Smooth muscle cell (in vitro differentiated cells): ENCODE measurements at regions not wholly inside any gene's neighbourhood (a gene's known extent, or its start where the extent isn't known, plus 50 kb on each side); places are given as distances from the start of the nearest gene placed in this dataset.

Experiments used
- DNase-seq: peaks from one replicate; lab custom pipeline; 2025; ENCODE audit not compliant: unreplicated experiment; lab: John Stamatoyannopoulos, UW
- H2AFZ ChIP-seq: fragments of 200-600 bp; sonication (generic); 2 replicates; pipeline ENCODE4 v1.6.0; 2016; ENCODE audit warnings: antibody characterized with exemption, low read depth, mild to moderate bottlenecking
- H3F3A ChIP-seq: fragments of 200-600 bp; sonication (generic); 2 replicates; pipeline ENCODE4 v1.6.0; 2017; ENCODE audit warnings: antibody characterized with exemption, low read depth
- H3K27ac ChIP-seq: fragments of 200-600 bp; sonication (generic); 2 replicates; pipeline ENCODE4 v1.5.1; 2016; ENCODE audit warnings: low read depth, mild to moderate bottlenecking
- H3K27me3 ChIP-seq: fragments of 200-600 bp; sonication (generic); 2 replicates; pipeline ENCODE4 v1.6.1; 2016; ENCODE audit warnings: low read depth, mild to moderate bottlenecking
- H3K36me3 ChIP-seq: fragments of 200-600 bp; sonication (generic); 2 replicates; pipeline ENCODE4 v1.5.1; 2016; ENCODE audit warnings: low read depth
- H3K4me1 ChIP-seq: fragments of 200-600 bp; sonication (generic); 2 replicates; pipeline ENCODE4 v1.5.1; 2016; ENCODE audit warnings: low read depth
- H3K4me2 ChIP-seq: fragments of 200-600 bp; sonication (generic); 2 replicates; pipeline ENCODE4 v1.6.0; 2016; ENCODE audit warnings: mild to moderate bottlenecking
- H3K4me3 ChIP-seq: fragments of 200-600 bp; sonication (generic); 2 replicates; pipeline ENCODE4 v1.5.1; 2016; ENCODE audit warnings: mild to moderate bottlenecking
- H3K79me2 ChIP-seq: fragments of 200-600 bp; sonication (generic); 2 replicates; pipeline ENCODE4 v1.6.0; 2016; ENCODE audit warnings: low read depth, mild to moderate bottlenecking
- H3K9ac ChIP-seq: fragments of 200-600 bp; sonication (generic); 2 replicates; pipeline ENCODE4 v1.6.0; 2016; ENCODE audit warnings: low read depth
- H3K9me3 ChIP-seq: fragments of 200-600 bp; sonication (generic); replicated peaks from 2 replicates; pipeline ENCODE4 v1.5.1; 2016; ENCODE audit warnings: low read depth
- H4K20me1 ChIP-seq: fragments of 200-600 bp; sonication (generic); 2 replicates; pipeline ENCODE4 v1.6.0; 2016; ENCODE audit warnings: low read depth
- WGBS: methylation state at CpG from one replicate; pipeline ENCODE4 v1.1.7; 2016; ENCODE audit warnings: low lambda C conversion rate; 5-methylcytosine and 5-hydroxymethylcytosine counted together
- TF ChIP-seq, protein P1 (sequence below): fragments of 200-600 bp; sonication (generic); IDR thresholded peaks from 2 replicates; pipeline ENCODE4 v1.5.1; 2017; ENCODE audit warnings: borderline replicate concordance, mild to moderate bottlenecking, antibody characterized with exemption; ENCODE audit not compliant: insufficient read depth, poor library complexity, severe bottlenecking

DNA sequence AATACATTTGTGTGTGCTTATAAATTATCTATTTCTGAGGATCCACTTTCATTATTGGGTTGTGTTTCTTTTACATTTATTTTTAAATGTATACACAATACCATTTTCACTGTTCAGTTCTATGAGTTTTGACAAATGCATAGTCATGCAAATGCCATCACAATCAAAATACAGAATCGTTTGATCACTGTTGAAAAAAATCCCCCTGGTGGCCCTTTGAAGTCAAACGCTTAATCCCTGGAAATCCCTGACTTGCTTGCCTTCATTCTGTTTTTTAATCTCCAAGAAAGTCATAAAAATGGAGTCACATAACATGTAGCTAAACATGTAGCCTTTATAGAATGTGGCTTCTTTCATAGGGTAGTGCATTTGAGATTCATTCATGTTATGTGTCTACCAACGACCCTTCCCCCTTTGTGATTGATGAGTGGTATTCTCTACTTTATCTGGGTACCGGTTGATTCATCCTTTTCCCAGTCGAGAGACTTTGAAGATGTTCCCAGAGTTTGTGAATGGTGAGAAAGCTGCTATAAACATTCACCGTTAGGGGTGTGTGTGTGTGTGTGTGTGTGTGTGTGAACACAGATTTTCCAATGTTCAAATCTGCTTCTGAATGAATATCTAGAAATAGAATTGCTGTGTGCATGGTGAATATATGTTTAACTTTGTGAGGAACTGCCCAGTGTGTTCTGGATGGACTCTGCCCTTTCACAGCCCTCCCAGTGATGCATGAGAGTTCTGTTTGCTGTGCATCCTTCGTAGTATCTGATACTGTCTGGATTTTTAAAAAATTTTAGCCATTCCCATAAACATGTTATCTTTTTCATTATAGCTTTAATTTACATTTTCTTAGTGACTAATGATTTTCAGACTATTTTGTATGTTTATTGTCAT, 173.6 kb downstream of the GALR1 start:
- Histone ChIP-seq H3K9ac (no peak overlapping the region), H3K4me1 (peaks cover 11% of the 10 kb centered on the region), H3K9me3 (no peaks in the 10 kb centered on the region), H4K20me1 (no peaks in the 10 kb centered on the region), H3K27me3 (no peaks in the 10 kb centered on the region), H3K79me2 (no peaks in the 10 kb centered on the region), H3F3A (no peaks in the 10 kb centered on the region), H3K27ac (no peak overlapping the region), H3K36me3 (no peaks in the 10 kb centered on the region), H2AFZ (peak overlapping the region; percentile 39), H3K4me2 (peak overlapping the region; percentile 82), H3K4me3 (peak overlapping the region; percentile 58)
- no peak for DNase-seq
- TF ChIP-seq, protein P1, sequence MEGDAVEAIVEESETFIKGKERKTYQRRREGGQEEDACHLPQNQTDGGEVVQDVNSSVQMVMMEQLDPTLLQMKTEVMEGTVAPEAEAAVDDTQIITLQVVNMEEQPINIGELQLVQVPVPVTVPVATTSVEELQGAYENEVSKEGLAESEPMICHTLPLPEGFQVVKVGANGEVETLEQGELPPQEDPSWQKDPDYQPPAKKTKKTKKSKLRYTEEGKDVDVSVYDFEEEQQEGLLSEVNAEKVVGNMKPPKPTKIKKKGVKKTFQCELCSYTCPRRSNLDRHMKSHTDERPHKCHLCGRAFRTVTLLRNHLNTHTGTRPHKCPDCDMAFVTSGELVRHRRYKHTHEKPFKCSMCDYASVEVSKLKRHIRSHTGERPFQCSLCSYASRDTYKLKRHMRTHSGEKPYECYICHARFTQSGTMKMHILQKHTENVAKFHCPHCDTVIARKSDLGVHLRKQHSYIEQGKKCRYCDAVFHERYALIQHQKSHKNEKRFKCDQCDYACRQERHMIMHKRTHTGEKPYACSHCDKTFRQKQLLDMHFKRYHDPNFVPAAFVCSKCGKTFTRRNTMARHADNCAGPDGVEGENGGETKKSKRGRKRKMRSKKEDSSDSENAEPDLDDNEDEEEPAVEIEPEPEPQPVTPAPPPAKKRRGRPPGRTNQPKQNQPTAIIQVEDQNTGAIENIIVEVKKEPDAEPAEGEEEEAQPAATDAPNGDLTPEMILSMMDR: peak; percentile 16
- WGBS: 34% methylated on average over 7 of the region's 7 CpGs

DNA sequence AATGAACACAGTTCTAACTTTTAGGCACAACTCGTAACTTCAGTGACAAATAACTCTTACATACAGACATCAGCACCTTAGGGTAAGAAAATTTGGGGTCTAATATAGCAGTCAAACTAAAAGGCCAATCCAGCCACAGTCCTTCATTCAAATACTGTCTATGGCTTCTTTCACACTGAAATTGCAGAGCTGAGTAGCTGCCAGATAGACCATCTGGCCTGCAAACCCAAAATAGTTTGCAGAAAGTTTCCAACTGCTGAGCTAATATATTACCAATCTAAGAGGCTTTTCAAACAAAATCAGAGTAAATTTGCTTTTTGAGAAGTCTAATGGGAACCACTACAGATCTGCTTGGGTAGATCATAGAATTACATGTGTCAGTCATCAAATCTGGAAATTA, 183.4 kb downstream of the GALR1 start:
- Histone ChIP-seq H3K9me3 (no peaks in the 10 kb centered on the region), H3K79me2 (no peaks in the 10 kb centered on the region), H4K20me1 (no peaks in the 10 kb centered on the region), H2AFZ (no peak overlapping the region), H3K27me3 (no peaks in the 10 kb centered on the region), H3F3A (no peaks in the 10 kb centered on the region), H3K4me2 (no peak overlapping the region), H3K9ac (no peak overlapping the region), H3K4me1 (no peaks in the 10 kb centered on the region), H3K27ac (no peak overlapping the region), H3K36me3 (no peaks in the 10 kb centered on the region), H3K4me3 (no peak overlapping the region)
- TF ChIP-seq, protein P1: no peak
- WGBS: 91% methylated on average over 1 of the region's 1 CpG
- no peak for DNase-seq

DNA sequence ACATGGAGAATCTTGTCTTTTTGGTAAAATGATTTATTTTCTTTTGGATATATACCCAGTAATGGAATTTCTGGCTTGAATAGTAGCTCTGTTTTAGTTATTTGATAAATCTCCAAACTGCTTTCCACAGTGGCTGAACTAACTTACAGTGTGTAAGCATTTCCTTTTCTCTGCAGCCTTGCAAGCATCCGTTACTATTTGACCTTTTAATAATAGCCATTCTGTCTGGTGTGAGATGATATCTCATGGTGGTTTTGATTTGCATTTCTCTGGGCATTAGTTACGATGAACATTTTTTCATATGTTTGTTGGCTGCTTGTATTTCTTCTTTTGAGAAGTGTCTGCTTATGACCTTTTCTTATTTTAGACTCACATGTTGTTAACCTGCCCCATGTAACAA, 190.2 kb downstream of the GALR1 start:
- Histone ChIP-seq H3F3A (no peaks in the 10 kb centered on the region), H3K9me3 (no peaks in the 10 kb centered on the region), H2AFZ (no peak overlapping the region), H3K27ac (no peak overlapping the region), H3K4me3 (no peak overlapping the region), H3K79me2 (no peaks in the 10 kb centered on the region), H3K4me2 (no peak overlapping the region), H4K20me1 (no peaks in the 10 kb centered on the region), H3K9ac (no peak overlapping the region), H3K27me3 (no peaks in the 10 kb centered on the region), H3K4me1 (no peaks in the 10 kb centered on the region), H3K36me3 (no peaks in the 10 kb centered on the region)
- 90% methylated on average over 2 of the region's 2 CpGs for WGBS
- DNase-seq: no peak
- TF ChIP-seq, protein P1: no peak

DNA sequence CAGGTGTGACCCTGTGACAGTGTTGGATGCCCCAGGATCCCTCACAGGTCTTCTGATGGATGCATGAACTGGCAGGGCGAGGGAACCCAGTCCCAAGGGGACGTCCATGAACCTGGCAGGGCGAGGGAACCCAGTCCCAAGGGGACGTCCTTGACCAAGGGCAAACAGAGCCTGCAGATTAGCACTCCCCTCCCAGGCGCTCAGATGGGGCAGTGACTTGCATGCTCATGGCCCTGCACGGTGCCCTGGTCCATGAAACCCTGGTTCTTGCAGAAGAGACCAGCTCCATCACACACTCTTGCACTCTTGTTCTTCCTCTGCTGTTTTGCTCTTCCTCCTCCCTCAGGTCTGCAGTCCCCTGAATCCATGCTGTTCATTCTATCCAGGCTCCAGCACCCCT, 192.7 kb downstream of the GALR1 start:
- no peaks in the 10 kb centered on the region for H3K4me1 ChIP-seq
- no peaks in the 10 kb centered on the region for H3F3A ChIP-seq
- no peaks in the 10 kb centered on the region for H3K79me2 ChIP-seq
- TF ChIP-seq, protein P1: no peak
- H3K9ac ChIP-seq: no peak overlapping the region
- no peak overlapping the region for H3K4me3 ChIP-seq
- H3K9me3 ChIP-seq: no peaks in the 10 kb centered on the region
- DNase-seq: no peak
- no peaks in the 10 kb centered on the region for H4K20me1 ChIP-seq
- no peak overlapping the region for H3K27ac ChIP-seq
- no peak overlapping the region for H2AFZ ChIP-seq
- no peaks in the 10 kb centered on the region for H3K36me3 ChIP-seq
- no peak overlapping the region for H3K4me2 ChIP-seq
- 90% methylated on average over 6 of the region's 6 CpGs for WGBS
- no peaks in the 10 kb centered on the region for H3K27me3 ChIP-seq
